ENCODE measurements at regions not wholly inside any gene's neighbourhood (a gene's known extent, or its start where the extent isn't known, plus 50 kb on each side); places are given as distances from the start of the nearest gene placed in this dataset.
"Not testable (repeated sequence)": the region's sequence is repeated elsewhere in the genome, so short reads cannot be mapped to it uniquely, and the experiment has no call there.

DNA sequence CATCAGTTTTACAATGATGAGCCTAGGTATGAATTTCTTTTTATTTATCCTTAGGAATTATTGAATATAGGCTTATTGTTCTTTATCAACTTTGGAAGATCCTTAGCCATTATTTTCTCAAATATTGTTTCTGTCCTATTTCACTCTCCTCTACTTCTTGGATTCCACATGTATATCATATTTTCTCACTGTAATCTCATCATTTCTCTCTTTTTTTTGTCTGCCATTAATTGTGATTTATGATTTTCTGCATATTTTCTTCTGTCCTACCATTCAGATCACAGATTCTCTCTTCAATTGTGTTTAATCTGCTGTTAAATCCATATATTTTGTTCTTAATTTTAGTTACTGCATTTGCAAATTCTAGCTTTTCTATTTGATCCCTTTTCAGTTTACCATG lies 139.8 kb downstream of the ARRDC3 start:
- CTCF ChIA-PET: no interaction called here
- POLR2A ChIA-PET: no interaction called here

GRCh38 chr5:91241460-91241859 lies 141.7 kb downstream of the ARRDC3 start:
- CTCF ChIA-PET: not testable (repeated sequence)

More for the DNA sequence above, 139.8 kb downstream of the ARRDC3 start:
- Histone ChIP-seq H3K4me3 (ENCODE audit: low read depth, low read length) (no peak overlapping the region), H3K36me3 (ENCODE audit: control insufficient read depth, insufficient read depth, low read length) (no peaks in the 10 kb centered on the region), H3K27me3 (ENCODE audit: control insufficient read depth, insufficient read depth, low read length) (no peaks in the 10 kb centered on the region)
- no peak for DNase-seq (ENCODE audit: low read depth)
- TF ChIP-seq CTCF (IDR thresholded peaks at IDR 0.05; ENCODE audit: insufficient read depth, low read depth, low read length): no peak

GRCh38 chr5:91240175-91240574 lies 142.9 kb downstream of the ARRDC3 start:
- Histone ChIP-seq H3K27me3 (ENCODE audit: control insufficient read depth, insufficient read depth, low read length) (no peaks in the 10 kb centered on the region), H3K4me3 (ENCODE audit: low read depth, low read length) (no peak overlapping the region), H3K36me3 (ENCODE audit: control insufficient read depth, insufficient read depth, low read length) (no peaks in the 10 kb centered on the region)
- ChIA-PET CTCF (interaction anchor here (1.3 kb wide), 1 partner anchor 16 kb away, joined by 3 read pairs; no protein-coding TSS in a partner anchor), POLR2A (no interaction called here)
- no peak for DNase-seq (ENCODE audit: low read depth)
- TF ChIP-seq CTCF (IDR thresholded peaks at IDR 0.05; ENCODE audit: insufficient read depth, low read depth, low read length): no peak

More at GRCh38 chr5:91241460-91241859, 141.7 kb downstream of the ARRDC3 start:
- H3K4me3 ChIP-seq (ENCODE audit: low read depth, low read length); H3K27me3 ChIP-seq (ENCODE audit: control insufficient read depth, insufficient read depth, low read length); H3K36me3 ChIP-seq (ENCODE audit: control insufficient read depth, insufficient read depth, low read length); DNase-seq (ENCODE audit: low read depth); POLR2A ChIA-PET: not testable (repeated sequence)

GRCh38 chr5:91235271-91235694 lies 147.8 kb downstream of the ARRDC3 start:
- Histone ChIP-seq H3K36me3 (ENCODE audit: control insufficient read depth, insufficient read depth, low read length) (no peaks in the 10 kb centered on the region), H3K4me3 (ENCODE audit: low read depth, low read length) (no peak overlapping the region), H3K27me3 (ENCODE audit: control insufficient read depth, insufficient read depth, low read length) (no peaks in the 10 kb centered on the region)
- no peak for TF ChIP-seq CTCF (IDR thresholded peaks at IDR 0.05; ENCODE audit: insufficient read depth, low read depth, low read length)
- ChIA-PET POLR2A (no interaction called here), CTCF (interaction anchor here (1.4 to 2.9 kb wide), 2 partner anchors 30 to 149 kb away, joined by 3 to 8 read pairs; no protein-coding TSS in a partner anchor)
- DNase-seq (ENCODE audit: low read depth): no peak

GRCh38 chr5:91232523-91232922 lies 150.6 kb downstream of the ARRDC3 start:
- ChIA-PET CTCF (no interaction called here), POLR2A (no interaction called here)
- Histone ChIP-seq H3K4me3 (ENCODE audit: low read depth, low read length) (no peak overlapping the region), H3K36me3 (ENCODE audit: control insufficient read depth, insufficient read depth, low read length) (no peaks in the 10 kb centered on the region), H3K27me3 (ENCODE audit: control insufficient read depth, insufficient read depth, low read length) (no peaks in the 10 kb centered on the region)
- DNase-seq (ENCODE audit: low read depth): no peak
- TF ChIP-seq CTCF (IDR thresholded peaks at IDR 0.05; ENCODE audit: insufficient read depth, low read depth, low read length): no peak

- H3K4me3 ChIP-seq (ENCODE audit: low read depth, low read length): no peak overlapping the region
- DNase-seq (ENCODE audit: low read depth): no peak
- ChIA-PET POLR2A (no interaction called here), CTCF (no interaction called here)
- no peaks in the 10 kb centered on the region for H3K27me3 ChIP-seq (ENCODE audit: control insufficient read depth, insufficient read depth, low read length)
- H3K36me3 ChIP-seq (ENCODE audit: control insufficient read depth, insufficient read depth, low read length): no peaks in the 10 kb centered on the region
- TF ChIP-seq CTCF (IDR thresholded peaks at IDR 0.05; ENCODE audit: insufficient read depth, low read depth, low read length): no peak
Measured at GRCh38 chr5:91229031-91229727, 153.9 kb downstream of the ARRDC3 start.

Data from BJ (cell line).